ENCODE measurements at regions not wholly inside any gene's neighbourhood (a gene's known extent, or its start where the extent isn't known, plus 50 kb on each side); places are given as distances from the start of the nearest gene placed in this dataset.

GRCh38 chr1:8214501-8215173, 103.3 kb upstream of the SLC45A1 start:
- Mint-ChIP-seq H3K4me1 (ENCODE audit: low read depth) (peaks cover 18% of the 10 kb centered on the region), H3K27me3 (peaks cover 3% of the 10 kb centered on the region), H3K27ac (no peak overlapping the region), H3K9me3 (ENCODE audit: low read depth) (no peaks in the 10 kb centered on the region), H3K4me3 (ENCODE audit: low read depth) (no peak overlapping the region), H3K36me3 (ENCODE audit: insufficient read depth) (no peaks in the 10 kb centered on the region)
- no peak for DNase-seq (ENCODE audit: low spot score, unreplicated experiment)
- TF ChIP-seq CTCF (IDR thresholded peaks at IDR 0.05; ENCODE audit: unreplicated experiment): no peak

GRCh38 chr1:8213676-8214075, 104.2 kb upstream of the SLC45A1 start:
- DNase-seq (ENCODE audit: low spot score, unreplicated experiment): no peak
- Mint-ChIP-seq H3K36me3 (ENCODE audit: insufficient read depth) (no peaks in the 10 kb centered on the region), H3K4me1 (ENCODE audit: low read depth) (peaks cover 18% of the 10 kb centered on the region), H3K27ac (no peak overlapping the region), H3K27me3 (peaks cover 3% of the 10 kb centered on the region), H3K9me3 (ENCODE audit: low read depth) (no peaks in the 10 kb centered on the region), H3K4me3 (ENCODE audit: low read depth) (no peak overlapping the region)
- TF ChIP-seq CTCF (IDR thresholded peaks at IDR 0.05; ENCODE audit: unreplicated experiment): no peak

GRCh38 chr1:8213136-8213535, 104.8 kb upstream of the SLC45A1 start:
- no peaks in the 10 kb centered on the region for H3K9me3 Mint-ChIP-seq (ENCODE audit: low read depth)
- no peak for TF ChIP-seq CTCF (IDR thresholded peaks at IDR 0.05; ENCODE audit: unreplicated experiment)
- H3K27ac Mint-ChIP-seq: no peak overlapping the region
- no peak for DNase-seq (ENCODE audit: low spot score, unreplicated experiment)
- peaks cover 3% of the 10 kb centered on the region for H3K27me3 Mint-ChIP-seq
- peaks cover 17% of the 10 kb centered on the region for H3K4me1 Mint-ChIP-seq (ENCODE audit: low read depth)
- no peaks in the 10 kb centered on the region for H3K36me3 Mint-ChIP-seq (ENCODE audit: insufficient read depth)
- H3K4me3 Mint-ChIP-seq (ENCODE audit: low read depth): no peak overlapping the region

GRCh38 chr1:8212580-8213031, 105.3 kb upstream of the SLC45A1 start:
- no peak overlapping the region for H3K4me3 Mint-ChIP-seq (ENCODE audit: low read depth)
- H3K27ac Mint-ChIP-seq: no peak overlapping the region

GRCh38 chr1:8211883-8212579, 105.9 kb upstream of the SLC45A1 start:
- H3K4me3 Mint-ChIP-seq (ENCODE audit: low read depth): no peak overlapping the region
- H3K9me3 Mint-ChIP-seq (ENCODE audit: low read depth): no peaks in the 10 kb centered on the region
- peaks cover 3% of the 10 kb centered on the region for H3K27me3 Mint-ChIP-seq
- H3K4me1 Mint-ChIP-seq (ENCODE audit: low read depth): peaks cover 15% of the 10 kb centered on the region
- TF ChIP-seq CTCF (IDR thresholded peaks at IDR 0.05; ENCODE audit: unreplicated experiment): no peak
- no peak for DNase-seq (ENCODE audit: low spot score, unreplicated experiment)
- H3K36me3 Mint-ChIP-seq (ENCODE audit: insufficient read depth): no peaks in the 10 kb centered on the region
- no peak overlapping the region for H3K27ac Mint-ChIP-seq

More at GRCh38 chr1:8212580-8213031, 105.3 kb upstream of the SLC45A1 start:
- no peak for DNase-seq (ENCODE audit: low spot score, unreplicated experiment)
- Mint-ChIP-seq H3K27me3 (peaks cover 3% of the 10 kb centered on the region), H3K9me3 (ENCODE audit: low read depth) (no peaks in the 10 kb centered on the region), H3K36me3 (ENCODE audit: insufficient read depth) (no peaks in the 10 kb centered on the region), H3K4me1 (ENCODE audit: low read depth) (peaks cover 15% of the 10 kb centered on the region)
- no peak for TF ChIP-seq CTCF (IDR thresholded peaks at IDR 0.05; ENCODE audit: unreplicated experiment)
